H1 (cell line): ENCODE measurements at regions not wholly inside any gene's neighbourhood (a gene's known extent, or its start where the extent isn't known, plus 50 kb on each side); places are given as distances from the start of the nearest gene placed in this dataset.

Experiments
- EP300 ChIP-seq, 2 experiments: IDR thresholded peaks; 1 replicate in 1 of 2; 2 replicates in 1 of 2; pipeline ENCODE4 v1.6.1; 2011 to 2012; ENCODE audit warnings: low read depth in 2 of 2, low read length in 2 of 2, mild to moderate bottlenecking in 2 of 2, borderline replicate concordance in 1 of 2, inconsistent platforms in 1 of 2, moderate library complexity in 1 of 2
- POU5F1 ChIP-seq: IDR thresholded peaks from 2 replicates; pipeline ENCODE4 v1.6.1; 2011; ENCODE audit warnings: low read depth, mild to moderate bottlenecking, low read length, moderate library complexity
- SIN3A ChIP-seq, 2 experiments: IDR thresholded peaks in 1 of 2; conservative IDR thresholded peaks in 1 of 2; 2 replicates each; pipeline ENCODE4 v1.6.1; 2011 to 2012; ENCODE audit warnings: low read length in 2 of 2, improper control_type of control experiment in 1 of 2, low read depth in 1 of 2, mild to moderate bottlenecking in 1 of 2

DNA sequence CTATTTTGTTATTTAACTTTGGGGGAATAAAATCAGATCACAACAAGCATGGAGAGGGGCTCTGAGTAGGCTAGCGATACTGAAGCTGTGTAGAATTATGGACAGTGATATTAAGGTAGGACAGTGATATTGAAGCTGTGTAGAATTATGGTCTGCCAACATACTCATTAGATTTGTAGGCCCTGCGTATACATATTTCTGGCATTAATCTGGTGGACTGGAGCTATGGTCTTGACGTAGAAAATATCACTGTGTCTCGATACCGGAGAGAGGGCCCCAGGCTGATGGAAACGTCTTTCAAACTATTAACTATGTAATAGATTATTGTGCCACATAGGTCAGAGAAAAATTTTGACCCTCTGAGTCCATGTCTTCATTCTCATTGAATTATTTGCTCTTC, 511.4 kb downstream of the ADCYAP1 start (continued):
- TF ChIP-seq SIN3A (conservative IDR thresholded peaks at IDR 0.05 in 1 of 2, IDR thresholded peaks at IDR 0.05 in 1 of 2; ENCODE audit: low read depth in 1 of 2, low read length in 2 of 2): no peak
- TF ChIP-seq EP300 (IDR thresholded peaks at IDR 0.05; ENCODE audit: borderline replicate concordance in 1 of 2, low read depth in 2 of 2, low read length in 2 of 2): no peak
- TF ChIP-seq POU5F1: no peak
